HCT116 (cell line): ENCODE measurements at regions not wholly inside any gene's neighbourhood (a gene's known extent, or its start where the extent isn't known, plus 50 kb on each side); places are given as distances from the start of the nearest gene placed in this dataset.

Experiments used
- ATAC-seq: fragments of 200-7000 bp; cut with Tn5 transposase; 2 replicates; pipeline ENCODE4 v1.9.1; 2020; ENCODE audit warnings: mild to moderate bottlenecking, moderate library complexity
- BruUV-seq: library from RNA; stranded (reverse); fragments of 400-500 nt; replicated peaks from 2 replicates; lab custom pipeline; 2021; lab: Mats Ljungman, UMichigan
- CTCF ChIA-PET: fragments of 300-600 bp; sonication (Branson Sonifier 250); formaldehyde crosslinking; loops from one replicate; lab custom pipeline; 2021; ENCODE audit warnings: antibody characterized with exemption; lab: Charles Lee
- POLR2A ChIA-PET: fragments of 300-600, 350-600 bp; sonication (Branson Sonifier 250); formaldehyde crosslinking; loops from one replicate; lab custom pipeline; 2021; ENCODE audit warnings: antibody characterized with exemption; lab: Charles Lee
- RAD21 ChIA-PET, 2 experiments: fragments of 300-600 bp; sonication (Branson Sonifier 250); formaldehyde crosslinking; loops; one replicate each; lab custom pipeline; 2023; ENCODE audit warnings: low total read pairs in 2 of 2; ENCODE audit not compliant: uncharacterized antibody in 2 of 2, unreplicated experiment in 2 of 2, low non-redundant PET in 1 of 2; lab: Charles Lee
- DNase-seq: peaks from one replicate; pipeline ENCODE4 v3.0.0-alpha.2; 2010; ENCODE audit warnings: low read depth, low spot score
- H2AFZ ChIP-seq: fragments of 200-600 bp; shearing (Covaris generic), sonication (generic); 2 replicates; pipeline ENCODE4 v1.6.1; 2017; ENCODE audit warnings: low read depth, mixed run types, mixed read lengths, antibody characterized with exemption, low read length; ENCODE audit not compliant: poor library complexity, severe bottlenecking
- H3K27ac ChIP-seq: 2 replicates; pipeline ENCODE4 v1.5.1; 2012; ENCODE audit warnings: low read depth, low read length
- H3K27me3 ChIP-seq: fragments of 200-600 bp; sonication (generic); 2 replicates; pipeline ENCODE4 v1.6.1; 2016; ENCODE audit warnings: mixed run types, low read length, mixed read lengths; ENCODE audit not compliant: insufficient read depth
- H3K36me3 ChIP-seq, 2 experiments: fragments of 200-500 bp in 1 of 2; fragments of 200-600 bp in 1 of 2; sonication (Bioruptor generic) in 1 of 2; sonication (generic) in 1 of 2; 2 replicates each; pipeline versions ENCODE4 v1.5.1 to v1.6.1; 2014 to 2016; ENCODE audit warnings: low read length in 2 of 2, inconsistent platforms in 1 of 2, mixed read lengths in 1 of 2, mixed run types in 1 of 2; ENCODE audit not compliant: insufficient read depth in 2 of 2, control insufficient read depth in 1 of 2
- H3K4me1 ChIP-seq, 2 experiments: fragments of 200-600 bp in 1 of 2; sonication (generic) in 1 of 2; 2 replicates each; pipeline versions ENCODE4 v1.5.1 to v1.6.1; 2012 to 2017; ENCODE audit warnings: low read length in 2 of 2, inconsistent platforms in 1 of 2, mild to moderate bottlenecking in 1 of 2, mixed read lengths in 1 of 2, mixed run types in 1 of 2, moderate library complexity in 1 of 2; ENCODE audit not compliant: insufficient read depth in 2 of 2, control insufficient read depth in 1 of 2
- H3K4me2 ChIP-seq: fragments of 200-600 bp; sonication (generic); 2 replicates; pipeline ENCODE4 v1.6.1; 2017; ENCODE audit warnings: mixed run types, low read length, mixed read lengths
- H3K4me3 ChIP-seq, 2 experiments: fragments of 200-600 bp in 1 of 2; sonication (generic) in 1 of 2; replicated peaks in 1 of 2; 2 replicates each; pipeline ENCODE4 v1.5.1; 2011 to 2016; ENCODE audit warnings: low read length in 2 of 2, control low read depth in 1 of 2, low read depth in 1 of 2, mild to moderate bottlenecking in 1 of 2, mixed read lengths in 1 of 2, mixed run types in 1 of 2
- H3K79me2 ChIP-seq: fragments of 200-600 bp; sonication (generic); 2 replicates; pipeline ENCODE4 v1.6.1; 2017; ENCODE audit warnings: mild to moderate bottlenecking, mixed run types, low read length, moderate library complexity, mixed read lengths; ENCODE audit not compliant: insufficient read depth
- H3K9ac ChIP-seq: fragments of 200-600 bp; sonication (generic); 2 replicates; pipeline ENCODE4 v1.6.1; 2016; ENCODE audit warnings: low read length, mixed read lengths
- H3K9me2 ChIP-seq: fragments of 200-600 bp; sonication (generic), shearing (Covaris generic); 2 replicates; pipeline ENCODE4 v1.6.1; 2017; ENCODE audit warnings: mixed run types, mild to moderate bottlenecking, moderate library complexity; ENCODE audit not compliant: insufficient read depth
- H3K9me3 ChIP-seq, 2 experiments: fragments of 200-500 bp in 1 of 2; fragments of 200-600 bp in 1 of 2; sonication (Bioruptor generic) in 1 of 2; sonication (generic) in 1 of 2; 2 replicates each; pipeline ENCODE4 v1.6.1; 2014 to 2017; ENCODE audit warnings: low read length in 2 of 2, mixed read lengths in 2 of 2, inconsistent platforms in 1 of 2, low read depth in 1 of 2, mild to moderate bottlenecking in 1 of 2, mixed run types in 1 of 2, moderate library complexity in 1 of 2; ENCODE audit not compliant: control insufficient read depth in 1 of 2, insufficient read depth in 1 of 2
- H4K20me1 ChIP-seq: fragments of 200-600 bp; sonication (generic), shearing (Covaris generic); 2 replicates; pipeline ENCODE4 v1.6.1; 2017; ENCODE audit warnings: mixed run types, mild to moderate bottlenecking, moderate library complexity; ENCODE audit not compliant: insufficient read depth
- ATF3 ChIP-seq: IDR thresholded peaks from 2 replicates; pipeline ENCODE4 v1.6.1; 2012
- CBX3 ChIP-seq: IDR thresholded peaks from 2 replicates; pipeline ENCODE4 v1.6.1; 2012; ENCODE audit warnings: low read depth
- CEBPB ChIP-seq: IDR thresholded peaks from 2 replicates; pipeline ENCODE4 v1.6.1; 2012; ENCODE audit warnings: low read depth
- EZH2 ChIP-seq: fragments of 200-600 bp; sonication (generic); IDR thresholded peaks from 2 replicates; pipeline ENCODE4 v1.6.1; 2017; ENCODE audit warnings: antibody characterized with exemption, mixed run types
- EZH2phosphoT487 ChIP-seq: fragments of 200-600 bp; IDR thresholded peaks from 2 replicates; pipeline ENCODE4 v1.6.1; 2018; ENCODE audit warnings: antibody characterized with exemption, borderline replicate concordance
- FOSL1 ChIP-seq: IDR thresholded peaks from 2 replicates; pipeline ENCODE4 v1.6.1; 2012; ENCODE audit warnings: low read depth
- POLR2AphosphoS5 ChIP-seq: IDR thresholded peaks from 2 replicates; pipeline ENCODE4 v1.6.1; 2011; ENCODE audit warnings: mild to moderate bottlenecking, low read depth, low read length, moderate library complexity
- RAD21 ChIP-seq: IDR thresholded peaks from 2 replicates; pipeline ENCODE4 v1.6.1; 2012; ENCODE audit warnings: low read depth, mild to moderate bottlenecking
- REST ChIP-seq: IDR thresholded peaks from 2 replicates; pipeline ENCODE4 v1.6.1; 2012; ENCODE audit warnings: low read depth
- SP1 ChIP-seq: IDR thresholded peaks from 2 replicates; pipeline ENCODE4 v1.6.1; 2012; ENCODE audit warnings: low read depth
- TCF7L2 ChIP-seq: IDR thresholded peaks from 2 replicates; pipeline ENCODE4 v1.7.0; 2011; ENCODE audit warnings: borderline replicate concordance, inconsistent platforms; ENCODE audit not compliant: insufficient read depth, insufficient read length; ENCODE audit errors: extremely low read depth
- YY1 ChIP-seq: IDR thresholded peaks from 2 replicates; pipeline ENCODE4 v1.6.1; 2011; ENCODE audit warnings: low read length, low read depth, moderate library complexity, mild to moderate bottlenecking; ENCODE audit not compliant: insufficient replicate concordance; ENCODE audit errors: extremely low read depth
- ZNF274 ChIP-seq: fragments of 200-500 bp; sonication (Bioruptor generic); IDR thresholded peaks from 2 replicates; pipeline ENCODE4 v1.6.1; 2014; ENCODE audit warnings: mild to moderate bottlenecking, low read depth, low read length, inconsistent platforms
- intact Hi-C: fragments of 100-400 bp; cut with micrococcal nuclease; formaldehyde crosslinking; loops from 2 replicates; pipeline ENCODE4 v1.10.0; 2022
- TF ChIP-seq, protein P1 (sequence below), 3 experiments: fragments of 200-600 bp in 1 of 3; sonication (generic) in 1 of 3; IDR thresholded peaks in 2 of 3; conservative IDR thresholded peaks in 1 of 3; 2 replicates each; pipeline ENCODE4 v1.5.1; 2012 to 2017; ENCODE audit warnings: low read depth in 2 of 3, low read length in 2 of 3, antibody characterized with exemption in 1 of 3, borderline replicate concordance in 1 of 3, control low read depth in 1 of 3, mild to moderate bottlenecking in 1 of 3, mixed read lengths in 1 of 3, mixed run types in 1 of 3, moderate library complexity in 1 of 3; ENCODE audit not compliant: insufficient read depth in 1 of 3
- TF ChIP-seq, protein P2 (sequence below): IDR thresholded peaks from 2 replicates; pipeline ENCODE4 v1.6.1; 2011; ENCODE audit warnings: mild to moderate bottlenecking, low read length, moderate library complexity; ENCODE audit not compliant: insufficient replicate concordance; ENCODE audit errors: extremely low read depth
- TF ChIP-seq, protein P3 (sequence below): IDR thresholded peaks from 2 replicates; pipeline ENCODE4 v1.6.1; 2012

DNA sequence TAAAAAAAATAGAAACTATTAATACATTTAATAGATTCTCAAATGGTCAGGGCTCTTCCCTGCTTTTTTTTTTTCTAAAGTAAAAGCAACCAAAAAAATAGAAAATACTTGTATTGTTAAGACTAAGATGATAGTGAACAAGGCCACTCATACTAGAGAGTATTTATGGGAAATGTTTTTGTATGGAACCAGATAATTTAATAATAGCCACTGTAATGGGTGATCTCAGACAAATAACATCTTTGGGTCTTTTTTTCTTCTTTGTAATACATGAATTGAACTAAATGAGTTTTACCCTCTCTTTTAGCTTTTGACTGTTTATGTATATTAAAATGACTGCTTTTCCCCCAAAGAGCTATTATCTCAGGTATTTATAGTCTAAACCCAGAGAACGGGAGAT lies 92.1 kb upstream of the ELOVL6 start:
- Histone ChIP-seq H3K79me2 (no peaks in the 10 kb centered on the region), H3K27ac (no peak overlapping the region), H3K4me3 (no peak overlapping the region), H3K9ac (no peak overlapping the region), H3K9me2 (no peaks in the 10 kb centered on the region), H3K4me2 (no peak overlapping the region), H3K36me3 (no peaks in the 10 kb centered on the region)
- ChIA-PET RAD21 (no interaction called here), POLR2A (no interaction called here), CTCF (interaction anchor here (1.3 kb wide), 1 partner anchor 25 kb away, joined by 3 read pairs; no protein-coding TSS in a partner anchor)
- TF ChIP-seq, protein P1, sequence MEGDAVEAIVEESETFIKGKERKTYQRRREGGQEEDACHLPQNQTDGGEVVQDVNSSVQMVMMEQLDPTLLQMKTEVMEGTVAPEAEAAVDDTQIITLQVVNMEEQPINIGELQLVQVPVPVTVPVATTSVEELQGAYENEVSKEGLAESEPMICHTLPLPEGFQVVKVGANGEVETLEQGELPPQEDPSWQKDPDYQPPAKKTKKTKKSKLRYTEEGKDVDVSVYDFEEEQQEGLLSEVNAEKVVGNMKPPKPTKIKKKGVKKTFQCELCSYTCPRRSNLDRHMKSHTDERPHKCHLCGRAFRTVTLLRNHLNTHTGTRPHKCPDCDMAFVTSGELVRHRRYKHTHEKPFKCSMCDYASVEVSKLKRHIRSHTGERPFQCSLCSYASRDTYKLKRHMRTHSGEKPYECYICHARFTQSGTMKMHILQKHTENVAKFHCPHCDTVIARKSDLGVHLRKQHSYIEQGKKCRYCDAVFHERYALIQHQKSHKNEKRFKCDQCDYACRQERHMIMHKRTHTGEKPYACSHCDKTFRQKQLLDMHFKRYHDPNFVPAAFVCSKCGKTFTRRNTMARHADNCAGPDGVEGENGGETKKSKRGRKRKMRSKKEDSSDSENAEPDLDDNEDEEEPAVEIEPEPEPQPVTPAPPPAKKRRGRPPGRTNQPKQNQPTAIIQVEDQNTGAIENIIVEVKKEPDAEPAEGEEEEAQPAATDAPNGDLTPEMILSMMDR (IDR thresholded peaks at IDR 0.05 in 2 of 3, conservative IDR thresholded peaks at IDR 0.05 in 1 of 3; ENCODE audit: borderline replicate concordance in 1 of 3, insufficient read depth in 1 of 3, low read depth in 2 of 3, low read length in 2 of 3): no peak
- TF ChIP-seq CBX3 (no peak), EZH2 (no peak), FOSL1 (no peak), RAD21 (no peak), TCF7L2 (no peak), POLR2AphosphoS5 (no peak), SP1 (no peak), ZNF274 (no peak), EZH2phosphoT487 (no peak), CEBPB (no peak), REST (no peak), YY1 (no peak), ATF3 (no peak)
- TF ChIP-seq, protein P2, sequence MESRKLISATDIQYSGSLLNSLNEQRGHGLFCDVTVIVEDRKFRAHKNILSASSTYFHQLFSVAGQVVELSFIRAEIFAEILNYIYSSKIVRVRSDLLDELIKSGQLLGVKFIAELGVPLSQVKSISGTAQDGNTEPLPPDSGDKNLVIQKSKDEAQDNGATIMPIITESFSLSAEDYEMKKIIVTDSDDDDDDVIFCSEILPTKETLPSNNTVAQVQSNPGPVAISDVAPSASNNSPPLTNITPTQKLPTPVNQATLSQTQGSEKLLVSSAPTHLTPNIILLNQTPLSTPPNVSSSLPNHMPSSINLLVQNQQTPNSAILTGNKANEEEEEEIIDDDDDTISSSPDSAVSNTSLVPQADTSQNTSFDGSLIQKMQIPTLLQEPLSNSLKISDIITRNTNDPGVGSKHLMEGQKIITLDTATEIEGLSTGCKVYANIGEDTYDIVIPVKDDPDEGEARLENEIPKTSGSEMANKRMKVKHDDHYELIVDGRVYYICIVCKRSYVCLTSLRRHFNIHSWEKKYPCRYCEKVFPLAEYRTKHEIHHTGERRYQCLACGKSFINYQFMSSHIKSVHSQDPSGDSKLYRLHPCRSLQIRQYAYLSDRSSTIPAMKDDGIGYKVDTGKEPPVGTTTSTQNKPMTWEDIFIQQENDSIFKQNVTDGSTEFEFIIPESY: no peak
- TF ChIP-seq, protein P3, sequence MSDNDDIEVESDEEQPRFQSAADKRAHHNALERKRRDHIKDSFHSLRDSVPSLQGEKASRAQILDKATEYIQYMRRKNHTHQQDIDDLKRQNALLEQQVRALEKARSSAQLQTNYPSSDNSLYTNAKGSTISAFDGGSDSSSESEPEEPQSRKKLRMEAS: no peak
- TF ChIP-seq, all 23 proteins: peak for 0
- intact Hi-C loops: no loop called here
- peaks cover 10 to 24% of the 10 kb centered on the region in 2 experiments; a peak in 3 of 4 replicates for H3K4me1 ChIP-seq
- H2AFZ ChIP-seq: no peak overlapping the region
- no peak for ATAC-seq
- no TSS peak for BruUV-seq
- no peaks in the 10 kb centered on the region for H3K9me3 ChIP-seq
- no peak for DNase-seq
- no peaks in the 10 kb centered on the region for H4K20me1 ChIP-seq
- H3K27me3 ChIP-seq: no peaks in the 10 kb centered on the region
